ENCODE measurements at regions not wholly inside any gene's neighbourhood (a gene's known extent, or its start where the extent isn't known, plus 50 kb on each side); places are given as distances from the start of the nearest gene placed in this dataset.

DNA sequence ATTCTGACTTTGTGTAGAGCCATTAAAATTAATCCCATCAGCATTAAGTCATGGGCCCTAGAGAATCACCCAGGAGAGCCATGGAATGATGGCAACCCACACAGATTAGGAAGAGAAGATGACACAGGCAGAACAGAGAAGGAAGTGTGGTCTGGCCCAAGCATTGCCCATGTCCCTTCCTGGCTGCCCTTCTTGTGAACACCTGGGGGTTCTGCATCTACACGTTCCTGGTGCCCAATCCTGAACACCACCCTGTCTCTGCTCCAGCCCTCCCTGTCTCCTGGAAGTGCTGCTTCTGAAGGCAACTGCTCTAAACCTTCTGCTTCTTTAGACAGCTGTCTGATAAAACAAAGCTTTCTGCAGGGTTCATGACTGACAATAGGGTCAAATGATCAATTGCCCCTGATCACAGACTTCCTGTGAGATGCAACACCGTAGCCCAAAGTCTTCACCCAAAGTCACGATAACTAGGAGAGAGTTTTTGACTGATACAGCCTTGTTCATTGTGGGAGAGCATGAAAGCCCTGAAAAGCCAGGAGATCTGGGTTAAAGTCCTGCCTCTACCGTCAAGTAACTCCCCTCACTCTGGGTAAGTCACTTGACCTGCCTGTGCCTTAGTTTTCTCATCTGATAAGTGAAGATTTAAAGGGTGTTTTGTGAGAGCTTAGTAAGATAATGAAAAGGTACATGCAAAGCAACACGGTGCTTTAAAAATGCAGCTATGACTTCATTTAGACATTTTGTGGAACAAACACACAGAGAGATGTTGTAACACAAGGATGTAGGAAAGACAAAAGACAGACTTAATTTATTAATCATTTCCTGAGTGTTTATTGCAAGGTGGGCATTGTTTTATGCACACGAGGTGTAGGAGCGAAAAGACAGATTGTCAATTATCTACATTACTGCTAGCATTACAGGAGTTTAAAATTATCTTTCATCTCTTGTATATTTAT, 291.2 kb upstream of the STXBP5 start:
- peak overlapping the region; percentile 64 for H3K4me3 ChIP-seq (ENCODE audit: low read depth, low read length)
- DNase-seq (ENCODE audit: low read depth): peak; percentile 40
- TF ChIP-seq POLR2A (IDR thresholded peaks at IDR 0.05; ENCODE audit: extremely low read depth, insufficient read length): no peak

DNA sequence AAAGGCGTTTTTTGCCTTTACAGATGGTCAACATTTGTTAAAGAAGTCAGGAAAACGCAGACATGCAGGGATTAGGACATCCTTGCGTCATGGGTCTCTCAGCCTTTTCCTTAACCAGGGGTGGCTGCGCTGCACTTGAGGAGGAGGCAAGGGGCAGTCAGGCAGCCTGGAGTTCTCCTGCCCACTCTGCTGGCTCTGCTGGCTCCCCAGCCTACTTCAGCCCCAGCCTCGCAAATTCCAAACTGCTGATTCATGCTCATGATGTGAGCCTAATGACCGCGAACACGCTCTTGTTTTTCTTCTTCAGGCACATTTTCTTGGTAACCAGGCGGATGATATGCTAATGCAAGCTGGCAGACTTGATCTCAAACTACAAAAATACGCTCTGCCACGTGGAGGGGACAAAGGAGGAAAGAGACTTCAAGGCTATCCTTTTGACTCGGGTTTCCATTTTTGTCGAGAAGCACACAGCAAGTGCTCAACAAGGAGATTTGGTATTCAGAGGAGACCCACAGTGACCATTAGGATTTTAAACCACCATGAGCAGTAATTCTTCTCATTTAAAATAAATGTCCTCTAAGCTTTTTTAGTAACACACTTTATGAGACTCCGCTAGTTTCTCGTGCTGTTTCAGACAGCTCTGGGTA, 290.3 kb upstream of the STXBP5 start:
- peak; percentile 90 for DNase-seq (ENCODE audit: low read depth)
- TF ChIP-seq, protein P1, sequence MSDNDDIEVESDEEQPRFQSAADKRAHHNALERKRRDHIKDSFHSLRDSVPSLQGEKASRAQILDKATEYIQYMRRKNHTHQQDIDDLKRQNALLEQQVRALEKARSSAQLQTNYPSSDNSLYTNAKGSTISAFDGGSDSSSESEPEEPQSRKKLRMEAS (IDR thresholded peaks at IDR 0.05; ENCODE audit: low read depth, low read length): peak; percentile 86
- TF ChIP-seq, protein P2, sequence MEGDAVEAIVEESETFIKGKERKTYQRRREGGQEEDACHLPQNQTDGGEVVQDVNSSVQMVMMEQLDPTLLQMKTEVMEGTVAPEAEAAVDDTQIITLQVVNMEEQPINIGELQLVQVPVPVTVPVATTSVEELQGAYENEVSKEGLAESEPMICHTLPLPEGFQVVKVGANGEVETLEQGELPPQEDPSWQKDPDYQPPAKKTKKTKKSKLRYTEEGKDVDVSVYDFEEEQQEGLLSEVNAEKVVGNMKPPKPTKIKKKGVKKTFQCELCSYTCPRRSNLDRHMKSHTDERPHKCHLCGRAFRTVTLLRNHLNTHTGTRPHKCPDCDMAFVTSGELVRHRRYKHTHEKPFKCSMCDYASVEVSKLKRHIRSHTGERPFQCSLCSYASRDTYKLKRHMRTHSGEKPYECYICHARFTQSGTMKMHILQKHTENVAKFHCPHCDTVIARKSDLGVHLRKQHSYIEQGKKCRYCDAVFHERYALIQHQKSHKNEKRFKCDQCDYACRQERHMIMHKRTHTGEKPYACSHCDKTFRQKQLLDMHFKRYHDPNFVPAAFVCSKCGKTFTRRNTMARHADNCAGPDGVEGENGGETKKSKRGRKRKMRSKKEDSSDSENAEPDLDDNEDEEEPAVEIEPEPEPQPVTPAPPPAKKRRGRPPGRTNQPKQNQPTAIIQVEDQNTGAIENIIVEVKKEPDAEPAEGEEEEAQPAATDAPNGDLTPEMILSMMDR (IDR thresholded peaks at IDR 0.05; ENCODE audit: low read depth, low read length): no peak
- TF ChIP-seq POLR2A (IDR thresholded peaks at IDR 0.05; ENCODE audit: extremely low read depth, insufficient read length) (no peak), MYC (IDR thresholded peaks at IDR 0.05; ENCODE audit: low read depth, low read length) (peak; percentile 79)
- H3K4me3 ChIP-seq (ENCODE audit: low read depth, low read length): peak overlapping the region; percentile 64

- peak overlapping the region; percentile 64 for H3K4me3 ChIP-seq (ENCODE audit: low read depth, low read length)
- TF ChIP-seq MYC (IDR thresholded peaks at IDR 0.05; ENCODE audit: low read depth, low read length) (no peak), POLR2A (IDR thresholded peaks at IDR 0.05; ENCODE audit: extremely low read depth, insufficient read length) (no peak)
- TF ChIP-seq, protein P2 (IDR thresholded peaks at IDR 0.05; ENCODE audit: low read depth, low read length): no peak
- TF ChIP-seq, protein P1 (IDR thresholded peaks at IDR 0.05; ENCODE audit: low read depth, low read length): no peak
- peak; percentile 89 for DNase-seq (ENCODE audit: low read depth)
Measured at GRCh38 chr6:146914489-146915483, 289.4 kb upstream of the STXBP5 start.

DNA sequence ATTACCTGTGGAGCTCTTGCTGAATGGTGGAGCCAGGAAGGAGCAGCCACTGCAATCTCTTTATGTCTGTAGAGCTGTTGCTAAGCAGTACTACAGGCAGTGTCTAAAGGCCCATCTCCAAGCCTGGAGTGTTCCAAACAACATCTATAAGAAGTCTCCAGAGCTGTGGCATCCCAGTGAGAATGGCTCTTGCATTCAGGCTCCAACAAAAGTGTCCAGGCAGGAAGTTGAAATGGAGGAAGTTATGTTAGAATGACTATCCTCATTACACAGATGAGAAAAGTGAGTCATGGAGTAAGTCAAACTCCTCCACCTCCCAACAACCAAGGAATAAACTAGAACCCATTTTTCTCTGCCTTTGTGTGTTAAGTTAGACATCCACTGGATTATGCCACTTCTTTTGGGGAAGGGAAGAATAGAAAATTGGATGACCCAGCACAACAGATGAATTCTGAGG, 288.5 kb upstream of the STXBP5 start:
- peak overlapping the region; percentile 64 for H3K4me3 ChIP-seq (ENCODE audit: low read depth, low read length)
- TF ChIP-seq POLR2A (IDR thresholded peaks at IDR 0.05; ENCODE audit: extremely low read depth, insufficient read length) (no peak), MYC (IDR thresholded peaks at IDR 0.05; ENCODE audit: low read depth, low read length) (no peak)
- TF ChIP-seq, protein P2 (IDR thresholded peaks at IDR 0.05; ENCODE audit: low read depth, low read length): no peak
- TF ChIP-seq, protein P1 (IDR thresholded peaks at IDR 0.05; ENCODE audit: low read depth, low read length): no peak

GRCh38 chr6:146916435-146917025, 287.7 kb upstream of the STXBP5 start:
- no peak for DNase-seq (ENCODE audit: low read depth)
- TF ChIP-seq, protein P1 (IDR thresholded peaks at IDR 0.05; ENCODE audit: low read depth, low read length): no peak
- TF ChIP-seq, protein P2 (IDR thresholded peaks at IDR 0.05; ENCODE audit: low read depth, low read length): no peak
- TF ChIP-seq MYC (IDR thresholded peaks at IDR 0.05; ENCODE audit: low read depth, low read length): no peak
- no peak for TF ChIP-seq POLR2A (IDR thresholded peaks at IDR 0.05; ENCODE audit: extremely low read depth, insufficient read length)
- no peak overlapping the region for H3K4me3 ChIP-seq (ENCODE audit: low read depth, low read length)

More for the DNA sequence above, 288.5 kb upstream of the STXBP5 start:
- peak; percentile 74 for DNase-seq (ENCODE audit: low read depth)
